Neuronal stem cell (in vitro differentiated cells): ENCODE measurements at regions not wholly inside any gene's neighbourhood (a gene's known extent, or its start where the extent isn't known, plus 50 kb on each side); places are given as distances from the start of the nearest gene placed in this dataset.

Experiments
- DNase-seq: peaks from one replicate; pipeline ENCODE4 v3.0.0-alpha.2; 2013; ENCODE audit warnings: low spot score
- H2AFZ ChIP-seq: one replicate; pipeline ENCODE4 v1.6.1; 2013; ENCODE audit warnings: mild to moderate bottlenecking, low read length, inconsistent platforms
- H2AK5ac ChIP-seq: 2 replicates; pipeline ENCODE4 v1.6.1; 2013; ENCODE audit warnings: low read depth, mild to moderate bottlenecking, inconsistent platforms, low read length, moderate library complexity, mixed read lengths
- H2BK120ac ChIP-seq: 2 replicates; pipeline ENCODE4 v1.6.1; 2013; ENCODE audit warnings: low read depth, mild to moderate bottlenecking, inconsistent platforms, low read length, moderate library complexity, mixed read lengths
- H2BK12ac ChIP-seq: one replicate; pipeline ENCODE4 v1.6.1; 2013; ENCODE audit warnings: low read length, inconsistent platforms
- H2BK15ac ChIP-seq: 2 replicates; pipeline ENCODE4 v1.6.1; 2013; ENCODE audit warnings: mild to moderate bottlenecking, low read length, inconsistent platforms, mixed read lengths
- H2BK5ac ChIP-seq: one replicate; pipeline ENCODE4 v1.6.1; 2013; ENCODE audit warnings: inconsistent platforms, mild to moderate bottlenecking, low read length, moderate library complexity
- H3K14ac ChIP-seq: one replicate; pipeline ENCODE4 v1.6.1; 2013; ENCODE audit warnings: low read length, inconsistent platforms
- H3K18ac ChIP-seq: 2 replicates; pipeline ENCODE4 v1.6.1; 2013; ENCODE audit warnings: low read length, inconsistent platforms
- H3K23ac ChIP-seq: 2 replicates; pipeline ENCODE4 v1.6.1; 2013; ENCODE audit warnings: low read depth, mild to moderate bottlenecking, mixed read lengths, low read length, inconsistent platforms; ENCODE audit not compliant: poor library complexity
- H3K27ac ChIP-seq: replicated peaks from 3 replicates; pipeline ENCODE4 v1.5.1; 2013; ENCODE audit warnings: low read length, inconsistent platforms
- H3K27me3 ChIP-seq, 3 experiments: 2 replicates each; pipeline ENCODE4 v1.6.1; 2013; ENCODE audit warnings: low read length in 3 of 3, mild to moderate bottlenecking in 2 of 3, inconsistent platforms in 1 of 3, low read depth in 1 of 3, mixed read lengths in 1 of 3, moderate library complexity in 1 of 3; ENCODE audit not compliant: control insufficient read depth in 3 of 3, insufficient read depth in 3 of 3
- H3K36me3 ChIP-seq, 2 donors: replicated peaks in 1 of 2; 2 replicates each; pipeline ENCODE4 v1.6.1; 2013; ENCODE audit warnings: low read length in 2 of 2; ENCODE audit not compliant: control insufficient read depth in 2 of 2, insufficient read depth in 2 of 2
- H3K4ac ChIP-seq: 2 replicates; pipeline ENCODE4 v1.6.1; 2013; ENCODE audit warnings: inconsistent platforms, mild to moderate bottlenecking, low read length, moderate library complexity
- H3K4me1 ChIP-seq, 2 donors: 1 replicate in 1 of 2; 2 replicates in 1 of 2; pipeline ENCODE4 v1.6.1; 2013; ENCODE audit warnings: low read length in 2 of 2, low read depth in 1 of 2; ENCODE audit not compliant: control insufficient read depth in 2 of 2, insufficient read depth in 1 of 2
- H3K4me2 ChIP-seq: one replicate; pipeline ENCODE4 v1.6.1; 2013; ENCODE audit warnings: mild to moderate bottlenecking, low read length, inconsistent platforms; ENCODE audit not compliant: insufficient read depth, poor library complexity, severe bottlenecking
- H3K4me3 ChIP-seq, 2 donors: 2 replicates each; pipeline ENCODE4 v1.5.1; 2013; ENCODE audit warnings: low read length in 2 of 2, mild to moderate bottlenecking in 2 of 2, inconsistent platforms in 1 of 2, moderate library complexity in 1 of 2
- H3K79me1 ChIP-seq: one replicate; pipeline ENCODE4 v1.6.1; 2013; ENCODE audit warnings: low read depth, mild to moderate bottlenecking, inconsistent platforms, low read length, moderate library complexity
- H3K9ac ChIP-seq: one replicate; pipeline ENCODE4 v1.6.1; 2013; ENCODE audit warnings: mild to moderate bottlenecking, low read depth, low read length, inconsistent platforms; ENCODE audit not compliant: poor library complexity
- H3K9me3 ChIP-seq, 2 donors: replicated peaks in 1 of 2; 2 replicates each; pipeline versions ENCODE3 to v1.6.1; 2013; ENCODE audit warnings: low read length in 2 of 2, mild to moderate bottlenecking in 2 of 2, inconsistent platforms in 1 of 2, low read depth in 1 of 2, mixed read lengths in 1 of 2, moderate library complexity in 1 of 2; ENCODE audit not compliant: control insufficient read depth in 2 of 2, insufficient read depth in 1 of 2
- H4K8ac ChIP-seq: one replicate; pipeline ENCODE4 v1.6.1; 2013; ENCODE audit warnings: low read depth, mild to moderate bottlenecking, inconsistent platforms, low read length, moderate library complexity
- H4K91ac ChIP-seq: one replicate; pipeline ENCODE4 v1.6.1; 2013; ENCODE audit warnings: low read length, low read depth, mild to moderate bottlenecking, inconsistent platforms; ENCODE audit not compliant: poor library complexity
- WGBS, 2 donors: extraction: QIAGEN DNeasy Blood & Tissue Kit; methylation state at CpG; one replicate each; pipeline ENCODE4 v1.1.7; 2013; ENCODE audit warnings: missing lambda C conversion rate in 2 of 2, mixed read lengths in 1 of 2; ENCODE audit not compliant: insufficient read length in 2 of 2, insufficient replicate concordance in 1 of 2; ENCODE audit errors: extremely low coverage in 2 of 2; 5-methylcytosine and 5-hydroxymethylcytosine counted together

- WGBS, 2 donors: no CpG with 5 or more reads among the region's 8 CpGs
- peaks cover 0 to 17% of the 10 kb centered on the region in 2 donors for H3K36me3 ChIP-seq
- no peak overlapping the region for H3K14ac ChIP-seq
- no peak overlapping the region for H2AK5ac ChIP-seq
- H2BK15ac ChIP-seq: no peak overlapping the region
- H2BK12ac ChIP-seq: no peak overlapping the region
- H3K4me2 ChIP-seq: no peak overlapping the region
- H3K9ac ChIP-seq: no peak overlapping the region
- peaks cover 41 to 65% of the 10 kb centered on the region in 2 donors for H3K4me1 ChIP-seq
- H2BK5ac ChIP-seq: no peak overlapping the region
- no peak overlapping the region for H3K4me3 ChIP-seq
- H3K27me3 ChIP-seq: no peaks in the 10 kb centered on the region
- no peak overlapping the region for H3K4ac ChIP-seq
- peak; percentile 46 for DNase-seq
- H3K23ac ChIP-seq: no peak overlapping the region
- peaks cover 0 to 7% of the 10 kb centered on the region in 2 donors for H3K9me3 ChIP-seq
- H3K27ac ChIP-seq: peak overlapping the region; percentile 13
- no peaks in the 10 kb centered on the region for H3K79me1 ChIP-seq
- H2AFZ ChIP-seq: no peak overlapping the region
- H2BK120ac ChIP-seq: no peak overlapping the region
- H4K8ac ChIP-seq: no peak overlapping the region
- no peak overlapping the region for H4K91ac ChIP-seq
- H3K18ac ChIP-seq: peak overlapping the region; percentile 25
Observed at GRCh38 chr15:93362821-93363220, 273.8 kb upstream of the RGMA start.

GRCh38 chr15:93362203-93362602 is 273.2 kb upstream of the RGMA start:
- no peak overlapping the region for H3K23ac ChIP-seq
- peaks cover 0 to 23% of the 10 kb centered on the region in 2 donors for H3K36me3 ChIP-seq
- no peak overlapping the region for H3K18ac ChIP-seq
- no peak overlapping the region for H4K91ac ChIP-seq
- WGBS, 2 donors: no CpG with 5 or more reads among the region's 3 CpGs
- peak overlapping the region; percentile 13 for H3K27ac ChIP-seq
- no peak overlapping the region for H2AFZ ChIP-seq
- DNase-seq: no peak
- H3K4me2 ChIP-seq: no peak overlapping the region
- peaks cover 46 to 68% of the 10 kb centered on the region in 2 donors for H3K4me1 ChIP-seq
- no peak overlapping the region for H2BK120ac ChIP-seq
- no peak overlapping the region for H2AK5ac ChIP-seq
- no peak overlapping the region for H2BK15ac ChIP-seq
- no peak overlapping the region for H4K8ac ChIP-seq
- H3K4me3 ChIP-seq: no peak overlapping the region
- H2BK12ac ChIP-seq: no peak overlapping the region
- H3K9me3 ChIP-seq: peaks cover 0 to 7% of the 10 kb centered on the region in 2 donors
- no peak overlapping the region for H3K4ac ChIP-seq
- H3K9ac ChIP-seq: no peak overlapping the region
- H3K79me1 ChIP-seq: no peaks in the 10 kb centered on the region
- H2BK5ac ChIP-seq: no peak overlapping the region
- no peaks in the 10 kb centered on the region for H3K27me3 ChIP-seq
- no peak overlapping the region for H3K14ac ChIP-seq

- H3K14ac ChIP-seq: no peak overlapping the region
- no peak overlapping the region for H2BK120ac ChIP-seq
- no peak overlapping the region for H3K27ac ChIP-seq
- H3K79me1 ChIP-seq: no peaks in the 10 kb centered on the region
- H3K36me3 ChIP-seq: peaks cover 0 to 25% of the 10 kb centered on the region in 2 donors
- H3K4me2 ChIP-seq: no peak overlapping the region
- H2BK12ac ChIP-seq: no peak overlapping the region
- H3K18ac ChIP-seq: no peak overlapping the region
- no peak overlapping the region for H2AK5ac ChIP-seq
- no peak overlapping the region for H4K91ac ChIP-seq
- H3K27me3 ChIP-seq: no peaks in the 10 kb centered on the region
- peaks cover 47 to 63% of the 10 kb centered on the region in 2 donors for H3K4me1 ChIP-seq
- no CpG with 5 or more reads among the region's 5 CpGs for WGBS, 2 donors
- no peak overlapping the region for H4K8ac ChIP-seq
- DNase-seq: no peak
- no peak overlapping the region for H3K9ac ChIP-seq
- H3K4me3 ChIP-seq: no peak overlapping the region
- no peak overlapping the region for H2AFZ ChIP-seq
- no peak overlapping the region for H2BK5ac ChIP-seq
- no peak overlapping the region for H2BK15ac ChIP-seq
- H3K9me3 ChIP-seq: peaks cover 0 to 11% of the 10 kb centered on the region in 2 donors
- no peak overlapping the region for H3K23ac ChIP-seq
- no peak overlapping the region for H3K4ac ChIP-seq
Observed at GRCh38 chr15:93361703-93362102, 272.7 kb upstream of the RGMA start.

GRCh38 chr15:93360976-93361375 is 272.0 kb upstream of the RGMA start:
- Histone ChIP-seq H4K8ac (no peak overlapping the region), H3K79me1 (no peaks in the 10 kb centered on the region), H3K4me2 (no peak overlapping the region), H2BK120ac (no peak overlapping the region), H4K91ac (no peak overlapping the region), H3K4ac (no peak overlapping the region), H2BK15ac (no peak overlapping the region), H3K27ac (no peak overlapping the region), H3K23ac (no peak overlapping the region), H3K9ac (no peak overlapping the region), H3K4me3 (no peak overlapping the region), H2BK5ac (no peak overlapping the region), H2BK12ac (no peak overlapping the region), H3K27me3 (no peaks in the 10 kb centered on the region), H3K36me3 (peaks cover 1 to 32% of the 10 kb centered on the region in 2 donors), H3K14ac (no peak overlapping the region), H2AFZ (no peak overlapping the region), H3K18ac (no peak overlapping the region), H2AK5ac (no peak overlapping the region), H3K4me1 (peaks cover 43 to 57% of the 10 kb centered on the region in 2 donors), H3K9me3 (peaks cover 0 to 17% of the 10 kb centered on the region in 2 donors)
- WGBS, 2 donors: no CpG with 5 or more reads among the region's 2 CpGs
- DNase-seq: no peak
